NCI-H2081 treated with DMSO at 0.1 percent for 48 hours (cell line): ENCODE measurements at regions not wholly inside any gene's neighbourhood (a gene's known extent, or its start where the extent isn't known, plus 50 kb on each side); places are given as distances from the start of the nearest gene placed in this dataset.
"Not testable (repeated sequence)": the region's sequence is repeated elsewhere in the genome, so short reads cannot be mapped to it uniquely, and the experiment has no call there.

Experiments used
- DNase-seq: peaks from one replicate; lab custom pipeline; 2025; lab: John Stamatoyannopoulos, UW

GRCh38 chr7:66539902-66540375 lies 88.7 kb upstream of the KCTD7 start:
- DNase-seq, result no peak

GRCh38 chr7:66542049-66542448 lies 86.6 kb upstream of the KCTD7 start:
- no peak for DNase-seq

GRCh38 chr7:66542528-66543269 lies 86.0 kb upstream of the KCTD7 start:
- DNase-seq, result no peak

- DNase-seq, result no peak
These were observed 79.2 kb upstream of the KCTD7 start for GRCh38 chr7:66549466-66549865.

- DNase-seq, result no peak
These were observed 75.7 kb upstream of the KCTD7 start for GRCh38 chr7:66553001-66553400.

GRCh38 chr7:66553675-66554074 lies 75.0 kb upstream of the KCTD7 start:
- DNase-seq, result not testable (repeated sequence)

GRCh38 chr7:66554291-66554690 lies 74.4 kb upstream of the KCTD7 start:
- not testable (repeated sequence) for DNase-seq

GRCh38 chr7:66554842-66555430 lies 73.7 kb upstream of the KCTD7 start:
- not testable (repeated sequence) for DNase-seq

- DNase-seq, result no peak
These were observed 72.5 kb upstream of the KCTD7 start for GRCh38 chr7:66556177-66556548.

GRCh38 chr7:66556549-66557213 lies 72.0 kb upstream of the KCTD7 start:
- DNase-seq, result no peak

- no peak for DNase-seq
These were observed 71.2 kb upstream of the KCTD7 start for GRCh38 chr7:66557214-66558200.

- DNase-seq, result no peak
These were observed 70.5 kb upstream of the KCTD7 start for GRCh38 chr7:66558201-66558641.

- no peak for DNase-seq
These were observed 69.8 kb upstream of the KCTD7 start for GRCh38 chr7:66558660-66559465.

GRCh38 chr7:66564045-66564444 lies 64.6 kb upstream of the KCTD7 start:
- no peak for DNase-seq

- not testable (repeated sequence) for DNase-seq
These were observed 58.5 kb upstream of the KCTD7 start for GRCh38 chr7:66570179-66570578.

- no peak for DNase-seq
These were observed 57.1 kb upstream of the KCTD7 start for GRCh38 chr7:66571568-66571967.

GRCh38 chr7:66573782-66574495 lies 54.7 kb upstream of the KCTD7 start:
- DNase-seq, result not testable (repeated sequence)

GRCh38 chr7:66574768-66575167 lies 53.9 kb upstream of the KCTD7 start:
- DNase-seq, result not testable (repeated sequence)

GRCh38 chr7:66575398-66575797 lies 53.3 kb upstream of the KCTD7 start:
- DNase-seq, result no peak

- DNase-seq, result no peak
These were observed 52.0 kb upstream of the KCTD7 start for GRCh38 chr7:66576646-66577045.
